Erythroblast (primary cell): ENCODE measurements at regions not wholly inside any gene's neighbourhood (a gene's known extent, or its start where the extent isn't known, plus 50 kb on each side); places are given as distances from the start of the nearest gene placed in this dataset.

Experiments used
- GATA1 ChIP-seq: IDR thresholded peaks from 2 replicates; pipeline ENCODE4 v1.6.1; 2011; ENCODE audit warnings: low read depth, mild to moderate bottlenecking, control low read depth, low read length, moderate library complexity
- POLR2A ChIP-seq: IDR thresholded peaks from 2 replicates; pipeline ENCODE4 v1.6.1; 2011; ENCODE audit warnings: mild to moderate bottlenecking, low read length

DNA sequence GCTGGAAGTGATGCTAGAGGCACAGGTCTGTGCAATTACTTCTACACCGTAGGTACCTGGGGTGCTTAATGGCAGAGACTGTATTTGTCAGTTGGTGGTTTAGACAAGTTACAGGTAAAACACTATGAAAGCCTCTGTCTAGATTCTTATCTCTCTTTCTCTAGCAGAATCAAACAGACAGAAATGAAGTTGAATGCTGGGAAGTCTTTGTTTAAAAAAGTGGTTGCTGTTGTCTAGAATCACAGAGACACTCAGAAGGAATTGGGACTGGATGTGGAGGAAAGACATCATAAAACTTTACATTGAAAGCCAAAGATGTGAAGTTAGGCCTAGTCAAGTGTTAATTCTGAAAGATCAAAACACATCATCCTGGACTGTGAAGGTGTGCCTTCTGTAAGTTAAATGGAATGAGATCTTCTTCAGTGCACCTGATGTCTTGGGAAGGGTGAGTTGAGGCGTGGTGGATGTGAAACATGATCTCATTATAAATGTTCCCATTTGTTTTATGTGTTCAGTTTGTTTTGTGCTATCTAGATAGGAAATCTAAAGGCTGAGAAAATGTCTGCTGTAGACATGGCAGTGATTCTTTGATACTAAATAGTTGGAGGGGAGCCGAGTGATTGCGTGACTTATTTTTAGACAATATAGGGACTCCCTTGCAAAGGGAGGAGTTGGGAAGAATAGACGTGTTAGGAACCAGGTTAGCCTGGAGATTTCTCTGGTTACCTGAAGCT is 290.2 kb downstream of the SOX4 start:
- TF ChIP-seq POLR2A (no peak), GATA1 (no peak)
